Heart left ventricle (tissue), 13 donors: ENCODE measurements at regions not wholly inside any gene's neighbourhood (a gene's known extent, or its start where the extent isn't known, plus 50 kb on each side); places are given as distances from the start of the nearest gene placed in this dataset.

ENCODE experiments used
- POLR2A ChIP-seq, 2 donors: fragments of 450-650 bp; IDR thresholded peaks; one replicate each; pipeline ENCODE4 v1.6.1; 2017; ENCODE audit warnings: antibody characterized with exemption in 2 of 2, mild to moderate bottlenecking in 2 of 2, moderate library complexity in 2 of 2
- TF ChIP-seq, protein P1 (sequence below), 12 donors: fragments of 200-600 bp; sonication (generic) in 4 of 12; IDR thresholded peaks; one replicate each; pipeline versions ENCODE4 v1.5.0 to v1.8.0; 2018 to 2022; ENCODE audit warnings: antibody characterized with exemption in 12 of 12, mild to moderate bottlenecking in 5 of 12
- donor health status: ischemic (EF 13 %, LVEDD 7.1; RV severe dilation, severe dysfunction).
- donor health status: DM: no; HTN: yes; CAD: no.
- donor health status: DM: no; HTN: no; CAD: no.
- donor health status: ischemic (EF 25% LVEDD 6.9; RV normal size, moderate dysfunction).
- donor health status: ischemic (EF 25% LVEDD 5.7; RV mildly dilated, moderate dysfunction).
- donor health status: ischemic (EF 35%, LVEDD 5.7; RV mildly dilated, moderate dysfunction).
- donor health status: nonischemic (EF 11% LVEDD 7.7; RV severe dilation, severe dysfunction).
- donor health status: DM: yes; HTN: yes; CAD: no.
- donor health status: PGD.
- donor health status: ischemic (EF 29% LVEDD 5.4; RV normal size, mild dysfunction).
- donor health status: nonischemic (EF 23%, LVEDD 6.1; RV moderate dilation, normal function).

DNA sequence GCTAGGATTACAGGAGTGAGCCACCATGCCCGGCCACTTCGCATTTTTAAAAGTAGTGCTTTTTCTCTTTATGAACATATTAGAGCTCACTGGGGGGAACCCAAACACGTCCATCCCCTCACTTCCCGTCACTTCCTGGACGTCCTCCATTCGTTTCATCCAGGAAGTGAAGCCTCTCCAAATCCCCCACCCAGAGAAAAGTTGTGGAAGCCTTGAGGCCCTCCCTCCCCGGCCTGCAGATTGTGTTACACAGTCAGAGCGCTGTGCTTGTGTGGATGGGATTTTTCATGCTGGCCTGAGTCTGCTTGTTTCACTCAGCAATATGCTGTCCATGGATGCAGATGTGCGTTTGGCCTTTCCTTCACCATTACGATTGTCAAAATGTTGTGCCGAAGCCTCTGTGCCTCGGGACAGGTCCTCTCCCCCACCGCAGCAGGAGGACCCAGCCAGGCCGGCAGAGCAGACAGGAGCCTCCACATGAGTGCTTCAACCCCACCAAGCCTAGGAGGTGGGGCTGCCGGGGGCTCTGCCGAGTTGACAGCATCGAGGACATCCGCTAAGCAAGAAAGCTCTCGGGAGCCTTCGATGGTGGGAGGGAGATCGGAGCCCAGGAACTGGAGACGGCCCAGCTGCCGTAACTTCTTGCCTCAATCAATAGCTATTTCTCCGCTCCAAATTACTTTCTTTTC, 121.6 kb upstream of the PPP1R26 start:
- TF ChIP-seq, protein P1, sequence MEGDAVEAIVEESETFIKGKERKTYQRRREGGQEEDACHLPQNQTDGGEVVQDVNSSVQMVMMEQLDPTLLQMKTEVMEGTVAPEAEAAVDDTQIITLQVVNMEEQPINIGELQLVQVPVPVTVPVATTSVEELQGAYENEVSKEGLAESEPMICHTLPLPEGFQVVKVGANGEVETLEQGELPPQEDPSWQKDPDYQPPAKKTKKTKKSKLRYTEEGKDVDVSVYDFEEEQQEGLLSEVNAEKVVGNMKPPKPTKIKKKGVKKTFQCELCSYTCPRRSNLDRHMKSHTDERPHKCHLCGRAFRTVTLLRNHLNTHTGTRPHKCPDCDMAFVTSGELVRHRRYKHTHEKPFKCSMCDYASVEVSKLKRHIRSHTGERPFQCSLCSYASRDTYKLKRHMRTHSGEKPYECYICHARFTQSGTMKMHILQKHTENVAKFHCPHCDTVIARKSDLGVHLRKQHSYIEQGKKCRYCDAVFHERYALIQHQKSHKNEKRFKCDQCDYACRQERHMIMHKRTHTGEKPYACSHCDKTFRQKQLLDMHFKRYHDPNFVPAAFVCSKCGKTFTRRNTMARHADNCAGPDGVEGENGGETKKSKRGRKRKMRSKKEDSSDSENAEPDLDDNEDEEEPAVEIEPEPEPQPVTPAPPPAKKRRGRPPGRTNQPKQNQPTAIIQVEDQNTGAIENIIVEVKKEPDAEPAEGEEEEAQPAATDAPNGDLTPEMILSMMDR (IDR thresholded peaks at IDR 0.05) = no peak
- no peak for TF ChIP-seq POLR2A (IDR thresholded peaks at IDR 0.05)
